ENCODE measurements at regions not wholly inside any gene's neighbourhood (a gene's known extent, or its start where the extent isn't known, plus 50 kb on each side); places are given as distances from the start of the nearest gene placed in this dataset.

GRCh38 chr5:115413651-115414050, 117.2 kb upstream of the CCDC112 start:
- intact Hi-C loops (cut with micrococcal nuclease) = loop anchor here (2.0 kb wide), 1 partner anchor 47 kb away; no protein-coding TSS in a partner anchor
- H3K4me3 Mint-ChIP-seq = no peak overlapping the region
- H3K27me3 Mint-ChIP-seq = peaks cover 3% of the 10 kb centered on the region
- H3K36me3 Mint-ChIP-seq (ENCODE audit: low read depth) = no peaks in the 10 kb centered on the region
- no peak overlapping the region for H3K27ac Mint-ChIP-seq
- DNase-seq = no peak
- peaks cover 2% of the 10 kb centered on the region for H3K4me1 Mint-ChIP-seq
- H3K9me3 Mint-ChIP-seq = peaks cover 3% of the 10 kb centered on the region

GRCh38 chr5:115409094-115409493, 112.6 kb upstream of the CCDC112 start:
- no peak overlapping the region for H3K27ac Mint-ChIP-seq
- H3K9me3 Mint-ChIP-seq = peaks cover 8% of the 10 kb centered on the region
- DNase-seq = no peak
- no peaks in the 10 kb centered on the region for H3K4me1 Mint-ChIP-seq
- H3K4me3 Mint-ChIP-seq = no peak overlapping the region
- H3K27me3 Mint-ChIP-seq = peaks cover 10% of the 10 kb centered on the region
- H3K36me3 Mint-ChIP-seq (ENCODE audit: low read depth) = no peaks in the 10 kb centered on the region
- intact Hi-C loops (cut with micrococcal nuclease) = no loop called here

GRCh38 chr5:115402822-115403577, 106.5 kb upstream of the CCDC112 start:
- H3K4me3 Mint-ChIP-seq = no peak overlapping the region
- no peaks in the 10 kb centered on the region for H3K4me1 Mint-ChIP-seq
- intact Hi-C loops (cut with micrococcal nuclease) = no loop called here
- H3K9me3 Mint-ChIP-seq = peaks cover 13% of the 10 kb centered on the region
- H3K27me3 Mint-ChIP-seq = peaks cover 9% of the 10 kb centered on the region
- H3K36me3 Mint-ChIP-seq (ENCODE audit: low read depth) = no peaks in the 10 kb centered on the region
- no peak for DNase-seq
- H3K27ac Mint-ChIP-seq = no peak overlapping the region

DNA sequence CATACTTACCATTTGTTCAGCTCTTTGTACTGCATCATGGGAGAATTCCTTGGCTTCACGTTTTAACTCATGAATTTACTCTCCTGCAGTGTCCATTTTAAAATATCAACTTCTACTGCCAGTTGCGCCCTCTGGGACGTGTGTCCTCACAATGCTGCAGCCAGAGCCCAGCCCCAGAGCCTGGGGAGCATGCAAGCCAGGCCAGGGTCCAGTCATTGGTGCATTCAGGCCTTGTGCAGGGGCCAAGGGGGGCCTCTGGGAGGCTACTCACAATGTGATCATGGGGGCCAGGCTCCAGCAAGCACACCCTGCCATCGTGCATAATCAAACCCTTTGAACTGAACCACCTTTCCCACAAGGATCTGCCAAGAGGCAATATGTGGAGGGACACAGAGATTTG, 105.6 kb upstream of the CCDC112 start:
- Mint-ChIP-seq H3K27ac (no peak overlapping the region), H3K9me3 (peaks cover 13% of the 10 kb centered on the region), H3K36me3 (ENCODE audit: low read depth) (no peaks in the 10 kb centered on the region), H3K4me1 (no peaks in the 10 kb centered on the region), H3K4me3 (no peak overlapping the region), H3K27me3 (peaks cover 9% of the 10 kb centered on the region)
- intact Hi-C loops (cut with micrococcal nuclease) = no loop called here
- no peak for DNase-seq

DNA sequence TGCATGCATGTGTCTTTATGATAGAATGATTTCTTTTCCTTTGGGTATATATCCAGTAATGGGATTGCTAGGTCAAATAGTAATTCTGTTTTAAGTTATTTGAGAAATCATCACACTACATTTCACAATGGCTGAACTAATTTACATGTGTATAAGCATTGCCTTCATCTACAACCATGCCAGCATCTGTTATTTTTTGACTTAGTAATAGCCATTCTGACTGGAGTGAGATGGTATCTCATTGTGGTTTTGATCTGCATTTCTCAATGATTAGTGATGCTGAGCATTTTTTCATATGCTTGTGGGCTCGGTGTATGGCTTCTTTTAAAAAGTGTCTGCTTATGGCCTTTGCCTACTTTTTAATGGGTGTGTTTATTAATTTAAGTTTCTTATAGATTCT, 102.3 kb upstream of the CCDC112 start:
- H3K36me3 Mint-ChIP-seq (ENCODE audit: low read depth) = no peaks in the 10 kb centered on the region
- peaks cover 1% of the 10 kb centered on the region for H3K27me3 Mint-ChIP-seq
- intact Hi-C loops (cut with micrococcal nuclease) = no loop called here
- H3K27ac Mint-ChIP-seq = no peak overlapping the region
- peaks cover 8% of the 10 kb centered on the region for H3K9me3 Mint-ChIP-seq
- H3K4me3 Mint-ChIP-seq = no peak overlapping the region
- DNase-seq = no peak
- no peaks in the 10 kb centered on the region for H3K4me1 Mint-ChIP-seq

DNA sequence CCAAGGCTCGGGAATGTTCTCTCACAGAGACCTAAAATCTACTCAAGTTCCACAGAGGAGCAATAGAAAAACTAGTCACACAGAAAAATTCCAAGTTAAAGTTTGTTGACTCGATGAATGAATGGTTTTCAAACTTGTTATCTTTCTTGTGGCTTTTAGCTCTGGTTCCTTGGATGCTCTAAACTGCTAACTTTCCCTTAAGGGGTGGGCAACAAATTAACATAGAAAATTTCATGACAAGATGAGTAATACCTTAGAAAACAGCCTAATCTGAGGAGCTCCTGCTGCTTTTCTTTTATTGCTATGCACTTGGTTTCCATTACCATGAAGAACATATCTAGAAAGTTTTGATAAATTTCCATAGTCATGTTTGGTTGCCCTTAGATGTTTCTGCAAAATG, 100.2 kb upstream of the CCDC112 start:
- H3K27ac Mint-ChIP-seq = no peak overlapping the region
- H3K9me3 Mint-ChIP-seq = peaks cover 8% of the 10 kb centered on the region
- intact Hi-C loops (cut with micrococcal nuclease) = no loop called here
- DNase-seq = no peak
- no peaks in the 10 kb centered on the region for H3K4me1 Mint-ChIP-seq
- H3K36me3 Mint-ChIP-seq (ENCODE audit: low read depth) = no peaks in the 10 kb centered on the region
- no peak overlapping the region for H3K4me3 Mint-ChIP-seq
- H3K27me3 Mint-ChIP-seq = peaks cover 3% of the 10 kb centered on the region

DNA sequence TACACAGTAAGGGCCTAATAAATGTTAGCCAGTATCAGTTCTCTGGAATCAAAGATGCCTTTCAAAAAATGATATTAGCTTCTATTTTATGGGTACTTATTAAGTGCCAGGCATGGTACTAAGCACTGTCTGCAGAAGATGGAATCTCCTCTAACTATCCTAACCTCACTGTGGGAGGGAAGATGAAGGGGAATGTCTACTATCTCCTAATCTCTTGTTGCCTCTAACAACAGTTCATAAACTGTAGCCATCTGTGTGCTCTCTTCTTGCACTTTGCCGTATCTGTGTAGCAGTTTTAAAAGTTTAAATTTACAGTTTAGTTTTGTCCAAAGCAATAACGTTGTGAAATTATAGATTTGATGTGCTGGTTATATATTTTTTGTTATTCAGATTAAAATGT, 99.6 kb upstream of the CCDC112 start:
- no peaks in the 10 kb centered on the region for H3K4me1 Mint-ChIP-seq
- H3K4me3 Mint-ChIP-seq = no peak overlapping the region
- intact Hi-C loops (cut with micrococcal nuclease) = no loop called here
- H3K36me3 Mint-ChIP-seq (ENCODE audit: low read depth) = no peaks in the 10 kb centered on the region
- H3K9me3 Mint-ChIP-seq = peaks cover 8% of the 10 kb centered on the region
- DNase-seq = no peak
- no peak overlapping the region for H3K27ac Mint-ChIP-seq
- H3K27me3 Mint-ChIP-seq = peaks cover 3% of the 10 kb centered on the region

- no peak for DNase-seq
- Mint-ChIP-seq H3K36me3 (ENCODE audit: low read depth) (no peaks in the 10 kb centered on the region), H3K27me3 (peaks cover 3% of the 10 kb centered on the region), H3K9me3 (peaks cover 3% of the 10 kb centered on the region), H3K27ac (no peak overlapping the region), H3K4me3 (no peak overlapping the region), H3K4me1 (no peaks in the 10 kb centered on the region)
- intact Hi-C loops (cut with micrococcal nuclease) = no loop called here
Measured at GRCh38 chr5:115394531-115394930, 98.1 kb upstream of the CCDC112 start.

- Mint-ChIP-seq H3K36me3 (ENCODE audit: low read depth) (no peaks in the 10 kb centered on the region), H3K9me3 (no peaks in the 10 kb centered on the region), H3K27ac (no peak overlapping the region), H3K4me3 (no peak overlapping the region), H3K4me1 (no peaks in the 10 kb centered on the region), H3K27me3 (peaks cover 2% of the 10 kb centered on the region)
- DNase-seq = no peak
- intact Hi-C loops (cut with micrococcal nuclease) = no loop called here
Measured at GRCh38 chr5:115393239-115393638, 96.8 kb upstream of the CCDC112 start.

DNA sequence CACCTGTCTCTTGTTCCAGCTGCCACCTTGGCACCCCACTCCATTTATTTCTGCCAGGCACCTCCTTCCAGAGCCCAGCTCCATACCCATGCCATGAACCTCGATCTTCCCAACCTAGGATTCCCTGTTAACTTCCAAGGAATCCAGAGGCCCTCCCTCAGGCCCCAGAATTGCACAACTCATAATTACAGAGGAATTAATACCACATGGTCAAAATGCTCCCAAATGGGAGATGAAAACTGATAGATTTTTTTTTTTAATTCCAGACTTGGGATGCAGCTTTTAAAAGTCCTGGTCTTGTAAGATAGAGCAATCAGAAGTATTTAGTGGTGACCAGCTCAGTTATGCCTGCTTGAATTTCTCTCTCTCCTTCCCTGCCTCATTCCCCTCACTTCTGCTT, 96.2 kb upstream of the CCDC112 start:
- Mint-ChIP-seq H3K27ac (no peak overlapping the region), H3K4me3 (no peak overlapping the region), H3K36me3 (ENCODE audit: low read depth) (no peaks in the 10 kb centered on the region), H3K9me3 (no peaks in the 10 kb centered on the region), H3K4me1 (no peaks in the 10 kb centered on the region), H3K27me3 (peaks cover 2% of the 10 kb centered on the region)
- intact Hi-C loops (cut with micrococcal nuclease) = no loop called here
- no peak for DNase-seq

DNA sequence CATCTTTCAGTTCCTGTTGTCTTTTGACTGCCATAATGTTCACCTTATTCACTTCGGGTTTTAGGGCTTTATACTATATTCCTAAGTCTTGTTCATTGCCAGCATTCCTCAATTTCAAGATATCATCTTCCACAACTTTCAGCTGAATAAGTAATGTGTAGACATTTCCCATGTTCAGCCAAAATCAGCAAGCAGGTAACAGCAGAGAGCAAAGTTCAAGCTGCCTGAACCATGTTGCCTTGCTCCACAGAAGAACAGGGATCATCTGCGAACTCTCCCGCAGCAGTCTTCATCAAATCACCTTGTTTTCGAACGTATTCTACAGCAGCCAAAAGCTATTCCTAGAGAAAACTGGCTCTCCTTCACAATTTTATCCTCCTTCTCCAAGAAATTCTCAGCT, 95.3 kb upstream of the CCDC112 start:
- DNase-seq = no peak
- Mint-ChIP-seq H3K27me3 (peaks cover 2% of the 10 kb centered on the region), H3K9me3 (no peaks in the 10 kb centered on the region), H3K36me3 (ENCODE audit: low read depth) (no peaks in the 10 kb centered on the region), H3K27ac (no peak overlapping the region), H3K4me1 (no peaks in the 10 kb centered on the region), H3K4me3 (no peak overlapping the region)
- intact Hi-C loops (cut with micrococcal nuclease) = no loop called here

DNA sequence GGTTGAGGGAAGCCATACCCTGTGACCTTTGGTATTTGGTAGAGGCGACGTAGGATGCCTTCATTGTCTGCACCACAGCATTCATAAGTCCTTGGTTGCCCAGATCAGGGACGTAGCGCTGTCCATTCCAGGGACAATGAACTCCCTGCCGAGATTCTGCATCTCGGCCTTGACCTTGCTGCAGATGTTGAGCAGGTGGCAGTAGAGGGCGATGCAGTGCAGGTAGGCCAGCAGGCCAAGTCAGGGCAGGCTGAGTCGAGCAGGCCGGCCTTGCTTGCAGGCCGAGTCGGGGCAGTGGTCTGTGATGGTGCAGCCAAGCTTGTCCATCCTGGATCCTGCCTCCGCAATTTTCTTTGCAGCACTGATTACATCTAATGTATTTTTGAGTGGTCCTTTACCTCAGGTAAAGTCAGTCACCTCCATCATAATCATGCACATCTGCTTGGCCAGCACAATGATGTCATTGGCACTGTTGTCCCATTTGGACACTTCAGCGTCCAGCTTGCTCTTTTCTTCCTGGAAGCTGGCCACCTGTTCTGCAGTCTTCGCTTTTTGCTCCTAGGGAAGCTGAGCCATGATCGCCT, 93.4 kb upstream of the CCDC112 start:
- no peak for DNase-seq
- intact Hi-C loops (cut with micrococcal nuclease) = no loop called here

DNA sequence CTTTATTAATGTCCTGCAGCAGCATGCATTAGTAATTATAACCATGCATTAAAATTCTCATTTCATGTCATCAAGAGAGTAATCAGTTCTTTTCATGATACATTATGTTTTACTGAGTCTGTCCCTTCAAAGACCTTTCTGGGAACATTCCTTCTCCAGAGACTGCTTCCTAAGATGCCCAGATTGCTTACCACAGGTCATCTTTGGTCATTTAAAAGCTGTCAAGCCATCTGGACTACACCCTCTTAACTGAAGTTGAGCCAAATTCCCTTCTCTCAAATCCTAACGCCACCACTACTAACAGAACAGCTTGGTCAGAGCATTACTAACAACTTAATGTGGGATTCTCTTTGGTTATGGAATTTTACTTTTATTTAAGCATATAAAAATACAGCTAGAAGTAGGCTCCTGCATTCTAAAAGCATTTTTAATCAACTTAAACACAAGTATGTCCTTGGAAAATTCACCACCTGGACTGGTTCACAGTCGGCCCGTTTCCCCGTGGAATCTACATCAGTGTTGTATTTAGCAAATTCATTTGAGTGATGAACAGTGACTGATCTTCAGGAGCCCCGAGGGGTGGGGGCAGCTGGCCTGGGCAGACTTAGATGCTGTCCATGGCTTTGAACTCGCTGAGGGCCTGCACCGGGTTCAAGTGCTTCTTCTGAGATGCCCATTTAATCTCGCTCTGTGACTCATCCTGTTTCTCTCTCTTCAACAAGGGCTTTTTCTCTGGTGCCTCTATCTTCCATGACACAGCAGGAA, 92.8 kb upstream of the CCDC112 start:
- intact Hi-C loops (cut with micrococcal nuclease) = no loop called here
- H3K9me3 Mint-ChIP-seq = no peaks in the 10 kb centered on the region
- H3K4me3 Mint-ChIP-seq = no peak overlapping the region
- DNase-seq = no peak
- no peaks in the 10 kb centered on the region for H3K4me1 Mint-ChIP-seq
- H3K27ac Mint-ChIP-seq = no peak overlapping the region
- H3K36me3 Mint-ChIP-seq (ENCODE audit: low read depth) = no peaks in the 10 kb centered on the region
- peaks cover 5% of the 10 kb centered on the region for H3K27me3 Mint-ChIP-seq

More for the DNA sequence above, 93.4 kb upstream of the CCDC112 start:
- Mint-ChIP-seq H3K4me3 (no peak overlapping the region), H3K4me1 (no peaks in the 10 kb centered on the region), H3K27ac (no peak overlapping the region), H3K27me3 (peaks cover 5% of the 10 kb centered on the region), H3K9me3 (no peaks in the 10 kb centered on the region), H3K36me3 (ENCODE audit: low read depth) (no peaks in the 10 kb centered on the region)

DNA sequence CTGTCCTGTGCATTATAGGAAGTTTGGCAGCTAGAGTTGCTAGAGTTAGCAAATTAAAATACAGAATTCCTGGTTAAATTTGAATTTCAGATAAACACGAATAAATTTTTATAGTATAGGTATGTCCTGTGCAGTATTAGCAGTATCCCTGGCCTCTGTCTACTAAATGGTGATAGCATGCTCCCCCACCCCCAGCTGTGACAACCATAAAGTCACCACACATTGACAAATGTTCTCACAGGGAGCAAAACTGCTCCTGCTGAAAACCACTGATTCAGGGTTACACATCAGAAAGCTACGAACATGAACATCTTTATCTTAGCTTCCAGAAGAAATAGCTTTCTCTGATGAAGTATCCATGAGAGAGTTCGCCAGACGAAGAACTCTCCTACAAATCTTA, 91.8 kb upstream of the CCDC112 start:
- no peak overlapping the region for H3K27ac Mint-ChIP-seq
- no peaks in the 10 kb centered on the region for H3K36me3 Mint-ChIP-seq (ENCODE audit: low read depth)
- DNase-seq = no peak
- H3K9me3 Mint-ChIP-seq = no peaks in the 10 kb centered on the region
- H3K4me1 Mint-ChIP-seq = no peaks in the 10 kb centered on the region
- intact Hi-C loops (cut with micrococcal nuclease) = no loop called here
- peaks cover 5% of the 10 kb centered on the region for H3K27me3 Mint-ChIP-seq
- no peak overlapping the region for H3K4me3 Mint-ChIP-seq

Data from activated CD4-positive, alpha-beta T cell treated with anti-CD3 and anti-CD28 coated beads, Interleukin-2, amount 10 ng/mL, durations not matched to agents 24 days and 14 days (primary cell).